ENCODE measurements at regions not wholly inside any gene's neighbourhood (a gene's known extent, or its start where the extent isn't known, plus 50 kb on each side); places are given as distances from the start of the nearest gene placed in this dataset.

- TF ChIP-seq POLR2A (IDR thresholded peaks at IDR 0.05), result no peak
- TF ChIP-seq, protein P1, sequence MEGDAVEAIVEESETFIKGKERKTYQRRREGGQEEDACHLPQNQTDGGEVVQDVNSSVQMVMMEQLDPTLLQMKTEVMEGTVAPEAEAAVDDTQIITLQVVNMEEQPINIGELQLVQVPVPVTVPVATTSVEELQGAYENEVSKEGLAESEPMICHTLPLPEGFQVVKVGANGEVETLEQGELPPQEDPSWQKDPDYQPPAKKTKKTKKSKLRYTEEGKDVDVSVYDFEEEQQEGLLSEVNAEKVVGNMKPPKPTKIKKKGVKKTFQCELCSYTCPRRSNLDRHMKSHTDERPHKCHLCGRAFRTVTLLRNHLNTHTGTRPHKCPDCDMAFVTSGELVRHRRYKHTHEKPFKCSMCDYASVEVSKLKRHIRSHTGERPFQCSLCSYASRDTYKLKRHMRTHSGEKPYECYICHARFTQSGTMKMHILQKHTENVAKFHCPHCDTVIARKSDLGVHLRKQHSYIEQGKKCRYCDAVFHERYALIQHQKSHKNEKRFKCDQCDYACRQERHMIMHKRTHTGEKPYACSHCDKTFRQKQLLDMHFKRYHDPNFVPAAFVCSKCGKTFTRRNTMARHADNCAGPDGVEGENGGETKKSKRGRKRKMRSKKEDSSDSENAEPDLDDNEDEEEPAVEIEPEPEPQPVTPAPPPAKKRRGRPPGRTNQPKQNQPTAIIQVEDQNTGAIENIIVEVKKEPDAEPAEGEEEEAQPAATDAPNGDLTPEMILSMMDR (IDR thresholded peaks at IDR 0.05), result no peak
- no peak overlapping the region for H3K4me3 ChIP-seq (ENCODE audit: low read depth, poor library complexity, severe bottlenecking)
- DNase-seq (ENCODE audit: low spot score in 2 of 2), result no peak
- intact Hi-C loops (cut with DNase I; ENCODE audit: low total_unique reads), result no loop called here
Observed at GRCh38 chr1:117697220-117697781, 91.5 kb downstream of the TENT5C start.

GRCh38 chr1:117698398-117699160 lies 92.7 kb downstream of the TENT5C start:
- H3K4me3 ChIP-seq (ENCODE audit: low read depth, poor library complexity, severe bottlenecking), result no peak overlapping the region
- WGBS, 2 donors, result 60 to 64% methylated on average over 5 of the region's 5 CpGs
- TF ChIP-seq, protein P1 (IDR thresholded peaks at IDR 0.05), result no peak
- no peak for TF ChIP-seq POLR2A (IDR thresholded peaks at IDR 0.05)
- intact Hi-C loops (cut with DNase I; ENCODE audit: low total_unique reads), result no loop called here
- no peak for DNase-seq (ENCODE audit: low spot score in 2 of 2)

DNA sequence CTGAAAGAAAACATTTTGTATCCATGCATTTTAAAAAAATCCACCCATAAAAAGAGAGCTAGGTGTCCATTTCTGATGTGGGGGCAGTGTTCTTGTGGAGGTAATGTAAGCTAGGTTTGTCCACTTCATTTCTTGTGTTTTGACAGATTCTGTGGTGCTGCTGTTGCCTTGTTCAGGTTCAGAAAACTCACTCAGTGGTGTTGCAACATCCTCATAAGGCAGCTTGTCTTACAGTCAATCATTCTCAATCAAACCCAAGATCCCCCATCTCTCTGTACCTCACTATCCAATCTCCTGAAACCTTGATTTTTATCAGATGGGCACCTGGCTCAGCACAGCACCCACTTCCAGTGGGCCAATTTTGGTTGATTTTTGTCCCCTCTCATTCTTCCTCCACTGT lies 94.1 kb downstream of the TENT5C start:
- no peak for TF ChIP-seq POLR2A (IDR thresholded peaks at IDR 0.05)
- TF ChIP-seq, protein P1 (IDR thresholded peaks at IDR 0.05), result no peak
- no peak overlapping the region for H3K4me3 ChIP-seq (ENCODE audit: low read depth, poor library complexity, severe bottlenecking)
- intact Hi-C loops (cut with DNase I; ENCODE audit: low total_unique reads), result no loop called here
- no peak for DNase-seq (ENCODE audit: low spot score in 2 of 2)

- no peak for TF ChIP-seq POLR2A (IDR thresholded peaks at IDR 0.05)
- TF ChIP-seq, protein P1 (IDR thresholded peaks at IDR 0.05), result no peak
- no peak for DNase-seq (ENCODE audit: low spot score in 2 of 2)
- no peak overlapping the region for H3K4me3 ChIP-seq (ENCODE audit: low read depth, poor library complexity, severe bottlenecking)
- WGBS, 2 donors, result 78 to 90% methylated on average over 3 of the region's 3 CpGs
- intact Hi-C loops (cut with DNase I; ENCODE audit: low total_unique reads), result no loop called here
Observed at GRCh38 chr1:117702654-117703053, 96.8 kb downstream of the TENT5C start.

DNA sequence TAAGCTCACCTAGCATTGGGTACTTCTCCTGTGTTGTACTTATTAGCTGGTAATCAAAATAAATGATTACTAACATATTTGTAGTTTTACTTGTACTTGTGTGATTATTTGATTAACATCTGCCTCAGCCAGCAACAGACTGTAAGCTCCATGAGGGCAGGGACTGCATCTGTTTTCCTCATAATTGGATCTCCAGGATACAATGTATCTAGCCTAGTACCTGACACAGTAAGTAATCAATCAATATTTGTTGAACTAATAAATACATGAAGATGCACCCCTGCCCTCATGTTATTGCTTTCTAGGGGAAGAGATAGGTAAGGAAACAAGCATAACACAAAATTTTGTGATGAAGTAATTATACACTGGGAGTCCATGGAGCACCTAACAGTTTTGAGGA lies 101.5 kb downstream of the TENT5C start:
- DNase-seq (ENCODE audit: low spot score in 2 of 2), result no peak
- no peak overlapping the region for H3K4me3 ChIP-seq (ENCODE audit: low read depth, poor library complexity, severe bottlenecking)
- intact Hi-C loops (cut with DNase I; ENCODE audit: low total_unique reads), result no loop called here
- TF ChIP-seq, protein P1 (IDR thresholded peaks at IDR 0.05), result no peak
- no peak for TF ChIP-seq POLR2A (IDR thresholded peaks at IDR 0.05)

Data from lower leg skin (tissue), 4 donors.